Osteoblast (primary cell): ENCODE measurements at regions not wholly inside any gene's neighbourhood (a gene's known extent, or its start where the extent isn't known, plus 50 kb on each side); places are given as distances from the start of the nearest gene placed in this dataset.

Source experiments
- DNase-seq: peaks from one replicate; pipeline ENCODE4 v3.0.0; 2011; ENCODE audit warnings: low spot score, mixed read lengths; ENCODE audit not compliant: insufficient read length; ENCODE audit errors: missing footprints
- H2AFZ ChIP-seq: 2 replicates; pipeline ENCODE4 v1.6.0; 2011; ENCODE audit warnings: mild to moderate bottlenecking, low read length
- H3K27ac ChIP-seq: 2 replicates; pipeline ENCODE4 v1.5.1; 2011; ENCODE audit warnings: mild to moderate bottlenecking, low read depth, low read length, moderate library complexity
- H3K27me3 ChIP-seq: 2 replicates; pipeline ENCODE4 v1.6.0; 2012; ENCODE audit warnings: mild to moderate bottlenecking, control low read depth, inconsistent platforms, low read length, moderate library complexity; ENCODE audit not compliant: insufficient read depth
- H3K36me3 ChIP-seq: 2 replicates; pipeline ENCODE4 v1.5.1; 2011; ENCODE audit warnings: mild to moderate bottlenecking, low read length, control low read depth, moderate library complexity; ENCODE audit not compliant: insufficient read depth
- H3K4me1 ChIP-seq: 2 replicates; pipeline ENCODE4 v1.5.1; 2011; ENCODE audit warnings: mild to moderate bottlenecking, low read length, control low read depth, moderate library complexity; ENCODE audit not compliant: insufficient read depth
- H3K4me2 ChIP-seq: 2 replicates; pipeline ENCODE4 v1.6.0; 2011; ENCODE audit warnings: mild to moderate bottlenecking, low read length; ENCODE audit not compliant: insufficient read depth
- H3K4me3 ChIP-seq: fragments of 200-600 bp; sonication (generic); 3 replicates; pipeline ENCODE4 v1.5.1; 2012; ENCODE audit warnings: mild to moderate bottlenecking, low read length, inconsistent platforms; ENCODE audit not compliant: insufficient read depth
- H3K79me2 ChIP-seq: 2 replicates; pipeline ENCODE4 v1.6.0; 2012; ENCODE audit warnings: mild to moderate bottlenecking, low read length, control low read depth, inconsistent platforms; ENCODE audit not compliant: insufficient read depth
- H3K9me3 ChIP-seq: 2 replicates; pipeline ENCODE4 v1.5.1; 2011; ENCODE audit warnings: low read depth, low read length, control low read depth
- H4K20me1 ChIP-seq: 2 replicates; pipeline ENCODE4 v1.6.0; 2012; ENCODE audit warnings: mild to moderate bottlenecking, low read length, control low read depth; ENCODE audit not compliant: insufficient read depth
- TF ChIP-seq, protein P1 (sequence below): IDR thresholded peaks from 2 replicates; pipeline ENCODE4 v1.5.1; 2011; ENCODE audit warnings: mild to moderate bottlenecking, low read depth, low read length, moderate library complexity; ENCODE audit errors: extremely low read depth

DNA sequence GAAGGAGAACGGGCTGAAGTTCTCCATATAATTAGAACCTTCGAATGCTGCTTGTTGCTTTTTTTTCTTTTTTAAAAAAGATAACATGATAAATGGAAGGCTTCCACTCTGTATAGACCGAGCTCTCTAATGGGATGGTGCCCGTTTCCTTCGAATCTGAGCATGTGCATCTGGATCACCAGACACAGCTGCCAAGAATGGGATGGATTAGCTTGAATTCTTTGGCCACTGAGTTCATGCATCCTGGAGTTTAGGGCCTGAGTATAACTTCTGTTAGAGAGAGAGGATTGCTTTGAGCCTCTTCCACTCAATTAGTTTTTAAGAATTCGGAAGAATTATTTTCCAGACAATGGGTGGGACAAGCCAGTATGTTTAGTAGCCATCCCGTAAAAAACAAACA, 93.7 kb upstream of the GDNF start:
- no peak for DNase-seq
- no peaks in the 10 kb centered on the region for H3K79me2 ChIP-seq

DNA sequence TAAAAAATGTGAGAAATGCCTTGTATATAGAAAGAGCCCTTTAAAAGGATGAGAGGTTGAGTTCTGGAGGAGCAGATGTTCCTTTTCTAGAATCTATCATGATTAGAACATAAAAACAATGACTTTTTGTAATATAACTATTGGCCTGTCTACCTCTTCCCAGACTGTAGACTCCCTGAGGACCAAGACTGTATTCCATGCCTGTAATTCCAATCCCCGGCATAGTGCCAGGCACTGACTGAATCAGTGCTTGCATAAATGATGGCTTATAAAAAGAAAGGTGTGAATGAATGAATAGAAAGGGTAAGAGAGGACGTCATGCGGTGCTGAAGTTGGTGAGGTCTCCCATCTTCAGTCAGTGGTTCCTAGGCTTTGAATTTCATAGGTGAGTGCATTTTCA, 92.6 kb upstream of the GDNF start:
- TF ChIP-seq, protein P1, sequence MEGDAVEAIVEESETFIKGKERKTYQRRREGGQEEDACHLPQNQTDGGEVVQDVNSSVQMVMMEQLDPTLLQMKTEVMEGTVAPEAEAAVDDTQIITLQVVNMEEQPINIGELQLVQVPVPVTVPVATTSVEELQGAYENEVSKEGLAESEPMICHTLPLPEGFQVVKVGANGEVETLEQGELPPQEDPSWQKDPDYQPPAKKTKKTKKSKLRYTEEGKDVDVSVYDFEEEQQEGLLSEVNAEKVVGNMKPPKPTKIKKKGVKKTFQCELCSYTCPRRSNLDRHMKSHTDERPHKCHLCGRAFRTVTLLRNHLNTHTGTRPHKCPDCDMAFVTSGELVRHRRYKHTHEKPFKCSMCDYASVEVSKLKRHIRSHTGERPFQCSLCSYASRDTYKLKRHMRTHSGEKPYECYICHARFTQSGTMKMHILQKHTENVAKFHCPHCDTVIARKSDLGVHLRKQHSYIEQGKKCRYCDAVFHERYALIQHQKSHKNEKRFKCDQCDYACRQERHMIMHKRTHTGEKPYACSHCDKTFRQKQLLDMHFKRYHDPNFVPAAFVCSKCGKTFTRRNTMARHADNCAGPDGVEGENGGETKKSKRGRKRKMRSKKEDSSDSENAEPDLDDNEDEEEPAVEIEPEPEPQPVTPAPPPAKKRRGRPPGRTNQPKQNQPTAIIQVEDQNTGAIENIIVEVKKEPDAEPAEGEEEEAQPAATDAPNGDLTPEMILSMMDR, result no peak
- no peaks in the 10 kb centered on the region for H3K36me3 ChIP-seq
- H3K4me1 ChIP-seq, result no peaks in the 10 kb centered on the region
- H3K4me3 ChIP-seq, result no peak overlapping the region
- peaks cover 2% of the 10 kb centered on the region for H3K9me3 ChIP-seq
- H3K27me3 ChIP-seq, result peaks cover 28% of the 10 kb centered on the region
- H4K20me1 ChIP-seq, result no peaks in the 10 kb centered on the region
- no peak overlapping the region for H3K27ac ChIP-seq
- H3K4me2 ChIP-seq, result no peak overlapping the region
- DNase-seq, result no peak
- H3K79me2 ChIP-seq, result no peaks in the 10 kb centered on the region
- no peak overlapping the region for H2AFZ ChIP-seq

More for the DNA sequence above, 93.7 kb upstream of the GDNF start:
- no peaks in the 10 kb centered on the region for H3K36me3 ChIP-seq
- no peaks in the 10 kb centered on the region for H3K4me1 ChIP-seq
- TF ChIP-seq, protein P1, result no peak
- H2AFZ ChIP-seq, result no peak overlapping the region
- H4K20me1 ChIP-seq, result no peaks in the 10 kb centered on the region
- H3K27ac ChIP-seq, result no peak overlapping the region
- no peak overlapping the region for H3K4me3 ChIP-seq
- no peak overlapping the region for H3K4me2 ChIP-seq
- H3K9me3 ChIP-seq, result peaks cover 2% of the 10 kb centered on the region
- H3K27me3 ChIP-seq, result peaks cover 28% of the 10 kb centered on the region

DNA sequence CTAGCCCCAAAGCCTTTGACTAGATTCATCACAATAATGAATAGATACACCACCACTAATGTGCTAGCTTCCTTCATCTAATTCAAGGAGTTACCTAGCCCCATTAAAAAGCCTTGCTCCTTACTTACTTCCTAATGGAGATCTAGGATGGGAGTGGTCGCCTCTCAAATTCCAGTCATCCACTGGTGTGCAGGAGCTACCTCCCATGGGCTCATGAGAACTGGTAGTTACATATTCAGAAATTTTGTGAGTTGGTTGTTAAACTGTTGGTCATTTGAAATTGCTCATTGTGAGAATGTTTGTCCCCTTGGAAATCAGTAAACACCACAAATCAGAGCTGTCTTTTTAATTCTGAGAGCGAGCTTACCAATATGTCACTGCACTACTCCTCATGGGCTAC, 91.7 kb upstream of the GDNF start:
- DNase-seq, result no peak
- H3K27me3 ChIP-seq, result peaks cover 28% of the 10 kb centered on the region
- H3K4me1 ChIP-seq, result no peaks in the 10 kb centered on the region
- H3K36me3 ChIP-seq, result no peaks in the 10 kb centered on the region
- H3K27ac ChIP-seq, result no peak overlapping the region
- TF ChIP-seq, protein P1, result no peak
- no peak overlapping the region for H3K4me3 ChIP-seq
- H3K9me3 ChIP-seq, result no peaks in the 10 kb centered on the region
- H4K20me1 ChIP-seq, result no peaks in the 10 kb centered on the region
- no peaks in the 10 kb centered on the region for H3K79me2 ChIP-seq
- no peak overlapping the region for H3K4me2 ChIP-seq
- no peak overlapping the region for H2AFZ ChIP-seq

DNA sequence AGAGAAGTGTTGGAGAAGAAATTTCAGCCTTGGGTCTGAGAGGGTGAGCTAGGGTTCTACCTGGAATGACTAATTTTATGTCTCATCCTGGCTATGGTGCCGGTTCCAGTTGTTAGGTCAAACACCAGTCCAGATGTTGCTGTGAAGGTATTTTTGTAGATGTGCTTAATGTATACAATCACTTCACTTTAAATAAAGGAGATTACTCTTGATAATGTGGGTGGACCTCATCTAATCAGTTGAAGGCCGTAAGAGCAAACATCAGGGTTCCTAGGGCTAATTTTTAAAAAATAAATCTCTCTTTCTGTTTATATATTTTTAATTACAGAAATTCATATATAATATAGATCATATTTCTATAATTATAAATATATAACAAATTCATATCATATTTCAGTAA, 90.5 kb upstream of the GDNF start:
- H3K4me3 ChIP-seq, result no peak overlapping the region
- peaks cover 25% of the 10 kb centered on the region for H3K27me3 ChIP-seq
- no peaks in the 10 kb centered on the region for H3K4me1 ChIP-seq
- no peaks in the 10 kb centered on the region for H3K36me3 ChIP-seq
- H2AFZ ChIP-seq, result no peak overlapping the region
- no peak overlapping the region for H3K27ac ChIP-seq
- H3K9me3 ChIP-seq, result no peaks in the 10 kb centered on the region
- TF ChIP-seq, protein P1, result no peak
- no peaks in the 10 kb centered on the region for H4K20me1 ChIP-seq
- H3K4me2 ChIP-seq, result no peak overlapping the region
- H3K79me2 ChIP-seq, result no peaks in the 10 kb centered on the region
- DNase-seq, result no peak
